Large intestine (tissue), 3 donors: ENCODE measurements at regions not wholly inside any gene's neighbourhood (a gene's known extent, or its start where the extent isn't known, plus 50 kb on each side); places are given as distances from the start of the nearest gene placed in this dataset.

Experiments used
- DNase-seq, 2 donors: peaks; one replicate each; pipeline versions ENCODE4 v3.0.0 to v3.0.0-alpha.2; 2013
- H3K27ac ChIP-seq: one replicate; pipeline ENCODE4 v1.5.1; 2013; ENCODE audit warnings: low read length
- H3K27me3 ChIP-seq: 2 replicates; pipeline ENCODE4 v1.6.1; 2013; ENCODE audit warnings: low read length; ENCODE audit not compliant: control insufficient read depth, insufficient read depth
- H3K36me3 ChIP-seq: 2 replicates; pipeline ENCODE4 v1.6.1; 2013; ENCODE audit warnings: low read length; ENCODE audit not compliant: control insufficient read depth, insufficient read depth
- H3K4me1 ChIP-seq: one replicate; pipeline ENCODE4 v1.6.1; 2013; ENCODE audit warnings: low read length; ENCODE audit not compliant: control insufficient read depth, insufficient read depth
- H3K4me3 ChIP-seq: one replicate; pipeline ENCODE4 v1.5.1; 2013; ENCODE audit warnings: low read length
- H3K9me3 ChIP-seq: one replicate; pipeline ENCODE4 v1.6.1; 2013; ENCODE audit warnings: mild to moderate bottlenecking, low read depth, low read length, moderate library complexity; ENCODE audit not compliant: control insufficient read depth
- WGBS: methylation state at CpG from one replicate; pipeline ENCODE4 v1.1.5; 2013; ENCODE audit warnings: low lambda C conversion rate; ENCODE audit not compliant: insufficient coverage; 5-methylcytosine and 5-hydroxymethylcytosine counted together

DNA sequence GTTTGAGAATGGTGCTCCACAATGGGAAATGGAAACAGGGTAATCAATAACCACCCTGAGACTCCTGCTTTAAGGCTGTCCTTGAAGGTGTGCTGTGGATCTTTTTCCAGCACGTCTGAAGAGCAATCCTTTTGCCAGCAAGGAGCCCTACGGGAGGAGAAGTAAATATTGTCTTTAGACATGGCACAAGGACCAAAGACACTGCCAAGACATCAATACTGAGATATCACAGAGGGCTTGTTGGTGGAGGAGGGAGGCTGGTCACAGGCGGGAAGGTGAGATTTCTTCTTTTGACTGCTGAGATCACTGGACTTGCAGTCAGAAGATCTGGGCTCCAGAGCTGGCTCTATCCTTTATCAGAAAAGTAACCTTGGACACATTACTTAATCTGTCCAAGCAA is 135.0 kb upstream of the ZNF462 start:
- Histone ChIP-seq H3K27ac (no peak overlapping the region), H3K4me3 (no peak overlapping the region), H3K9me3 (no peaks in the 10 kb centered on the region), H3K27me3 (no peaks in the 10 kb centered on the region), H3K36me3 (no peaks in the 10 kb centered on the region), H3K4me1 (no peaks in the 10 kb centered on the region)
- DNase-seq: no peak
- WGBS: no CpG with 5 or more reads among the region's 3 CpGs

DNA sequence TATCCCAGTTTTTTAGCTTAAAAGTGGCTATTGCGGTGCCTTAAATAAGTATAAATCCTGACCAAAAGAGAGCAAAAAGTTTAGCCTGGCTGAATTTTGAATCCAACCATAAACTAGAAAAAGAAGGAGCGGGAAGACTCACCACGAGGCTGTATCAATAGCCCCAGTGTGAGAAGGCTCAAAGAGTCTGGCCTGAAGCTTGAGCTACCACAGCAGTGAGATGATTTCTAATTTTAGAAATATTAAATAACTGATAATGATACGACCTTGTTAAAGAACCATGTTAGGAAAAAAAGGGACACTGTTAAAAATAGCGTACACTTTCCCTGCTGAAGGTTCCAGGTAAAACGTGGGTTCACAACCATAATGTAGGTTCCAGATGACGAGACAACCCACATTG is 134.1 kb upstream of the ZNF462 start:
- WGBS: 82% methylated on average over 3 of the region's 7 CpGs
- no peak for DNase-seq
- H3K4me1 ChIP-seq: no peaks in the 10 kb centered on the region
- H3K27ac ChIP-seq: no peak overlapping the region
- H3K4me3 ChIP-seq: no peak overlapping the region
- no peaks in the 10 kb centered on the region for H3K27me3 ChIP-seq
- no peaks in the 10 kb centered on the region for H3K36me3 ChIP-seq
- H3K9me3 ChIP-seq: no peaks in the 10 kb centered on the region

- no peaks in the 10 kb centered on the region for H3K4me1 ChIP-seq
- H3K4me3 ChIP-seq: no peak overlapping the region
- WGBS: no CpG with 5 or more reads among the region's 1 CpG
- H3K27ac ChIP-seq: no peak overlapping the region
- H3K36me3 ChIP-seq: no peaks in the 10 kb centered on the region
- DNase-seq: no peak
- no peaks in the 10 kb centered on the region for H3K27me3 ChIP-seq
- H3K9me3 ChIP-seq: no peaks in the 10 kb centered on the region
Measured at GRCh38 chr9:106731910-106732309, 131.1 kb upstream of the ZNF462 start.

DNA sequence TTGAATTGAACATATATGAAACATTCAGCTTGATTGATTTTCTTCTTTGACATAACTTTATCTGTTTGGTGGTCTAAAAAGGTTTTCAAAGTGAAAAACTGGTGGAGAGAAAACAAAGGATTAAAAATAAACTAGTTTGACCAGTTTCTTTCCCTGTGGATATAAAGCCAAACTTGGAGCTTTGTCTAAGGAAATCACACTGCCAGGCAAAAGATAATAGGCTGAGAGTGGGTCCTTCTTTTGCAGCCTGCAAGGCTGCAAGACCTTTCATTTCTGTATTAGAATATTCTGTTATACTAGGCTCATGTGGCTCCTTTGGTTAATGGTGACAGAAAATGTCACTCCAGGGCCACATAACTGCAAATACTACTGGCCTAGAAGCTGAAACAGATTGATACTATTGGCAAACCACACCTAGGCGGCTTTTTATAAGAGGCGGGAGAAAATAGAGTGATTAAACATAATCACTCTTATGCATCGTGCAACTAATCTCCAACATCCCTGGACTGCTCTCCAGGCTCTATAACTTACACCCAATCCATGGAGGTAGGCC is 129.1 kb upstream of the ZNF462 start:
- DNase-seq: no peak
- Histone ChIP-seq H3K4me1 (no peaks in the 10 kb centered on the region), H3K27me3 (no peaks in the 10 kb centered on the region), H3K36me3 (no peaks in the 10 kb centered on the region), H3K9me3 (no peaks in the 10 kb centered on the region), H3K4me3 (no peak overlapping the region), H3K27ac (no peak overlapping the region)
- no CpG with 5 or more reads among the region's 3 CpGs for WGBS

GRCh38 chr9:106737516-106737915 is 125.5 kb upstream of the ZNF462 start:
- Histone ChIP-seq H3K36me3 (no peaks in the 10 kb centered on the region), H3K4me3 (no peak overlapping the region), H3K27ac (no peak overlapping the region), H3K9me3 (no peaks in the 10 kb centered on the region), H3K27me3 (peaks cover 2% of the 10 kb centered on the region), H3K4me1 (no peaks in the 10 kb centered on the region)
- no CpG with 5 or more reads among the region's 3 CpGs for WGBS
- no peak for DNase-seq

DNA sequence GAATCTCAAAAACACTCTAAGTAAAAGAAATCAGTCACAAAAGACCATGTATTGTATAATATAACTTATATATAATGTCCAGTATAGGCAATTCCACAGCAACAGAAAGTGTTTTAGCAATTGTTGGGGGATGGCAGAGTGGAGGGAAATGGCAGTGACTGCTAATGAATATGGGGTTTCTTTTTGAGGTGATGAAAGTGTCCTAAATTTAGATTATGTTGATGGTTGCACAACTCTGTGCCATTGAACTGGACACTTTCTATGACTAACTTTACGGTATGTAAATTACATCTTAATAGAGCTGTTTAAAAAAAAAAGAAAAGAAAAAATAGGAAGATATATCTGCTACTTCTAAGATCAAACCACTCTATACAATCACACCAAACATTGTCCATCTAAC is 124.9 kb upstream of the ZNF462 start:
- DNase-seq: no peak
- Histone ChIP-seq H3K4me1 (no peaks in the 10 kb centered on the region), H3K9me3 (no peaks in the 10 kb centered on the region), H3K27me3 (peaks cover 2% of the 10 kb centered on the region), H3K36me3 (no peaks in the 10 kb centered on the region), H3K27ac (no peak overlapping the region), H3K4me3 (no peak overlapping the region)
- no CpG with 5 or more reads among the region's 1 CpG for WGBS

- Histone ChIP-seq H3K27me3 (peaks cover 2% of the 10 kb centered on the region), H3K4me1 (no peaks in the 10 kb centered on the region), H3K27ac (no peak overlapping the region), H3K9me3 (no peaks in the 10 kb centered on the region), H3K4me3 (no peak overlapping the region), H3K36me3 (no peaks in the 10 kb centered on the region)
- DNase-seq: no peak
- WGBS: 100% methylated on average over 1 of the region's 1 CpG
Measured at GRCh38 chr9:106745457-106745856, 117.5 kb upstream of the ZNF462 start.

- no peaks in the 10 kb centered on the region for H3K36me3 ChIP-seq
- no peak overlapping the region for H3K4me3 ChIP-seq
- no peaks in the 10 kb centered on the region for H3K4me1 ChIP-seq
- H3K9me3 ChIP-seq: no peaks in the 10 kb centered on the region
- peaks cover under 1% of the 10 kb centered on the region for H3K27me3 ChIP-seq
- no peak overlapping the region for H3K27ac ChIP-seq
- DNase-seq: no peak
Measured at GRCh38 chr9:106745876-106746275, 117.1 kb upstream of the ZNF462 start.

DNA sequence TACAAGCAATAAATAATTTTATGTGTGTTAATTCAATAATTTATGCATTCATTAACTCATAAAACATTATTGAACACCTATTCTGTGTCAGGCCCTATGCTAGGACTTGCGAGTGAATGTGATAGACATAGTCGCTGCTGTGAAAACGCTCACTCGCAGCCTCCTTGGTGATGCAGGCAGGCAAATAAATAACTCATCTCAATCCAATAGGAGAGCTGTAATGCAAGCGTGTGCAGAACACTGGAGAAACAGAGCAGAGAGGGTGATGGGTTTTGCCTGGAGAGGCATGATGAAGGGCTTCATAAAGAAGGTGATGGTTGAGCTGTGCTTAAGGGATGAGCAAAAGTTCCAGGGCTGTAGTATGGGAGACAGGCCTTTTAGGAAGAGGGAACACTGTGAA is 111.3 kb upstream of the ZNF462 start:
- H3K4me3 ChIP-seq: no peak overlapping the region

DNA sequence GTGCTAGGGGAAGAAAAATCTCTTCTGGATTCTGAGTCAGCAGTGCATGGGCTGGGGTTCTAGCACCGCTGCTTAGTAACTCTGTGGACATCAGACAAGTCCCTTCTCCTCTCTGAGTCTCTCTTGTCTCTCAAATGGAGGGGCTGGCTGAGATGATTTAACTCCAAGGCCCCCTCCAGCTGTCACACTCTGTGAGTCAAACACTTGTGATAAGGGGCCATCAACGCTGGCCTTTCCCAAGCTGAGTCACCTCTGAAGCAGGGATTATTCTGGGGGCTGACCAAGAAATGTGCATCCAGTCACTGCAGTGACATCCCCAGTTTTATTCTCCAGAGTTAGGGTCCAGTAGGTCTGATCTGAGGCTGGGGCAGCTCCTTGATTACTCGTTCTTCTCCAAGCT is 110.4 kb upstream of the ZNF462 start:
- no CpG with 5 or more reads among the region's 3 CpGs for WGBS
- Histone ChIP-seq H3K36me3 (no peaks in the 10 kb centered on the region), H3K9me3 (no peaks in the 10 kb centered on the region), H3K27ac (no peak overlapping the region), H3K4me1 (no peaks in the 10 kb centered on the region), H3K27me3 (no peaks in the 10 kb centered on the region), H3K4me3 (no peak overlapping the region)
- DNase-seq: no peak

More for the DNA sequence above, 111.3 kb upstream of the ZNF462 start:
- no peak overlapping the region for H3K27ac ChIP-seq
- no peaks in the 10 kb centered on the region for H3K9me3 ChIP-seq
- H3K36me3 ChIP-seq: no peaks in the 10 kb centered on the region
- H3K4me1 ChIP-seq: no peaks in the 10 kb centered on the region
- no peak for DNase-seq
- H3K27me3 ChIP-seq: no peaks in the 10 kb centered on the region
- WGBS: no CpG with 5 or more reads among the region's 5 CpGs

DNA sequence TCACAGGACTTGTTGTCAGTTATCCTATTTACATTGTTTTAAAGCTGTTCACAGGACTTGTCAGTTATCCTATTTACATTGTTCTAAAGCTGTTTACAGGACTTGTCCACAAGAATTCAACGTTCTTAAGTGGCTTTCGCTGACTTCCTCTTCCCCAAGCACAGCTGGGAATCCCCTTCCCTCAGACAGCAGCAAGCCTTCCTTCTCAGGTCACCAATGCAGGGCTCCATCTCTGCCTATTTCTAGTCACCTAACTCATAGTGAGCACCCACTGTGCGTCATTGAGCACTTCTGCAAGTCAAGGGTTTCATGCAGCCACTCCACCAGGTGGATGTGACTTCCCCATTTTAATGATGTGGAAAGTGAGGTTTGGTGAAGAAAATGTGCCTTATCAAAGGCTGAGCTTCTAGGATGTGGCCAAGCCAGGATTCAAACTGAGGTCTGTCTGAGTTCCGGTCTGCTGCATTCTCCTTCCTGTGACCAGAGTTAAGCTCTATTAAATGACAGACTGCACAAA is 109.8 kb upstream of the ZNF462 start:
- peak in 1 of 2 donors; percentile 18 for DNase-seq
- no peaks in the 10 kb centered on the region for H3K9me3 ChIP-seq
- no peaks in the 10 kb centered on the region for H3K4me1 ChIP-seq
- H3K36me3 ChIP-seq: no peaks in the 10 kb centered on the region
- no CpG with 5 or more reads among the region's 4 CpGs for WGBS
- H3K27ac ChIP-seq: no peak overlapping the region
- H3K27me3 ChIP-seq: no peaks in the 10 kb centered on the region
- H3K4me3 ChIP-seq: no peak overlapping the region
